ENCODE measurements at regions not wholly inside any gene's neighbourhood (a gene's known extent, or its start where the extent isn't known, plus 50 kb on each side); places are given as distances from the start of the nearest gene placed in this dataset.

GRCh38 chr18:25798046-25798445 is 292.4 kb downstream of the SS18 start:
- no peak for TF ChIP-seq POLR2AphosphoS5 (IDR thresholded peaks at IDR 0.05; ENCODE audit: insufficient read depth, low read depth, low read length)
- TF ChIP-seq CTCF (IDR thresholded peaks at IDR 0.05; ENCODE audit: extremely low read depth in 1 of 2, insufficient read depth in 1 of 2, low read depth in 1 of 2, low read length in 2 of 2): no peak
- TF ChIP-seq EZH2 (IDR thresholded peaks at IDR 0.05; ENCODE audit: borderline replicate concordance, low read depth, low read length, severe bottlenecking): no peak
